ENCODE measurements at regions not wholly inside any gene's neighbourhood (a gene's known extent, or its start where the extent isn't known, plus 50 kb on each side); places are given as distances from the start of the nearest gene placed in this dataset.

GRCh38 chr1:5338466-5338865, 653.8 kb downstream of the NPHP4 start:
- intact Hi-C loops (cut with micrococcal nuclease; ENCODE audit: unreplicated experiment), result no loop called here
- H3K4me1 Mint-ChIP-seq (ENCODE audit: low read depth, unreplicated experiment), result no peaks in the 10 kb centered on the region
- H3K27ac Mint-ChIP-seq (ENCODE audit: unreplicated experiment), result no peak overlapping the region
- ChIA-PET CTCF (no interaction called here), POLR2A (no interaction called here)
- Histone ChIP-seq H3K36me3 (ENCODE audit: control insufficient read depth, insufficient read depth, low read length) (no peaks in the 10 kb centered on the region), H3K27me3 (replicated peaks; ENCODE audit: control insufficient read depth, insufficient read depth, low read length) (no peaks in the 10 kb centered on the region), H3K4me3 (ENCODE audit: low read depth, low read length) (no peak overlapping the region), H3K9me3 (no peaks in the 10 kb centered on the region), H3K4me1 (no peaks in the 10 kb centered on the region)
- H3K4me3 Mint-ChIP-seq (ENCODE audit: unreplicated experiment), result no peak overlapping the region
- TF ChIP-seq, protein P1, sequence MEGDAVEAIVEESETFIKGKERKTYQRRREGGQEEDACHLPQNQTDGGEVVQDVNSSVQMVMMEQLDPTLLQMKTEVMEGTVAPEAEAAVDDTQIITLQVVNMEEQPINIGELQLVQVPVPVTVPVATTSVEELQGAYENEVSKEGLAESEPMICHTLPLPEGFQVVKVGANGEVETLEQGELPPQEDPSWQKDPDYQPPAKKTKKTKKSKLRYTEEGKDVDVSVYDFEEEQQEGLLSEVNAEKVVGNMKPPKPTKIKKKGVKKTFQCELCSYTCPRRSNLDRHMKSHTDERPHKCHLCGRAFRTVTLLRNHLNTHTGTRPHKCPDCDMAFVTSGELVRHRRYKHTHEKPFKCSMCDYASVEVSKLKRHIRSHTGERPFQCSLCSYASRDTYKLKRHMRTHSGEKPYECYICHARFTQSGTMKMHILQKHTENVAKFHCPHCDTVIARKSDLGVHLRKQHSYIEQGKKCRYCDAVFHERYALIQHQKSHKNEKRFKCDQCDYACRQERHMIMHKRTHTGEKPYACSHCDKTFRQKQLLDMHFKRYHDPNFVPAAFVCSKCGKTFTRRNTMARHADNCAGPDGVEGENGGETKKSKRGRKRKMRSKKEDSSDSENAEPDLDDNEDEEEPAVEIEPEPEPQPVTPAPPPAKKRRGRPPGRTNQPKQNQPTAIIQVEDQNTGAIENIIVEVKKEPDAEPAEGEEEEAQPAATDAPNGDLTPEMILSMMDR (IDR thresholded peaks at IDR 0.05; ENCODE audit: insufficient read depth in 1 of 2, low read depth in 1 of 2, low read length in 1 of 2, severe bottlenecking in 1 of 2, unreplicated experiment in 1 of 2), result no peak
- no TSS peak for BruUV-seq (replicated peaks)
- H3K36me3 Mint-ChIP-seq (ENCODE audit: insufficient read depth, unreplicated experiment), result peaks cover 9% of the 10 kb centered on the region
- H3K9me3 Mint-ChIP-seq (ENCODE audit: unreplicated experiment), result peaks cover 7% of the 10 kb centered on the region
- H3K27me3 Mint-ChIP-seq (ENCODE audit: insufficient read depth, unreplicated experiment), result no peaks in the 10 kb centered on the region
- DNase-seq, result no peak

DNA sequence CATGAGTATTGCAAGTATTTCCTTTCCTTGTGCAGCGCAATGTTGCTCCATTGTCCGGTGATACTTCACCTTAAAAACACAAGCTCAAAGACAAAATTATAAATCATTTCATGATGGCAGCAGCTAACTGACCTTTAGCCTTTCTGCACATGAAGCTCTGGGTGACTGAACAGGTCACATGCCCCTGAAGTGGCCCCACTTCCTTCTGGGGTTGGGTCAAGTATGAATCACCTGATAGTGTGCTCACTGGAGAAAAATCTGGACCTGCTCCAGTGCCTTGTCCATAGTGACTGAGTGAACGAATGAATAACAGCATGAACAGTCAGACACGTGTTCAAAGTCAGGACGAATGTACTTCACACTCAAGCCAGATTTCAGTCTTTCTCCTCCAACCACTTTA, 658.9 kb downstream of the NPHP4 start:
- H3K27me3 ChIP-seq (replicated peaks; ENCODE audit: control insufficient read depth, insufficient read depth, low read length), result no peaks in the 10 kb centered on the region
- H3K4me3 Mint-ChIP-seq (ENCODE audit: unreplicated experiment), result no peak overlapping the region
- H3K9me3 Mint-ChIP-seq (ENCODE audit: unreplicated experiment), result peaks cover 9% of the 10 kb centered on the region
- H3K27ac Mint-ChIP-seq (ENCODE audit: unreplicated experiment), result no peak overlapping the region
- intact Hi-C loops (cut with micrococcal nuclease; ENCODE audit: unreplicated experiment), result no loop called here
- DNase-seq, result no peak
- POLR2A ChIA-PET, result no interaction called here
- no peaks in the 10 kb centered on the region for H3K4me1 ChIP-seq
- H3K4me3 ChIP-seq (ENCODE audit: low read depth, low read length), result no peak overlapping the region
- TF ChIP-seq, protein P1 (IDR thresholded peaks at IDR 0.05; ENCODE audit: insufficient read depth in 1 of 2, low read depth in 1 of 2, low read length in 1 of 2, severe bottlenecking in 1 of 2, unreplicated experiment in 1 of 2), result no peak
- H3K36me3 Mint-ChIP-seq (ENCODE audit: insufficient read depth, unreplicated experiment), result peaks cover 5% of the 10 kb centered on the region
- no peaks in the 10 kb centered on the region for H3K4me1 Mint-ChIP-seq (ENCODE audit: low read depth, unreplicated experiment)
- H3K36me3 ChIP-seq (ENCODE audit: control insufficient read depth, insufficient read depth, low read length), result no peaks in the 10 kb centered on the region
- H3K27me3 Mint-ChIP-seq (ENCODE audit: insufficient read depth, unreplicated experiment), result no peaks in the 10 kb centered on the region
- CTCF ChIA-PET, result no interaction called here
- BruUV-seq (replicated peaks), result no TSS peak
- H3K9me3 ChIP-seq, result no peaks in the 10 kb centered on the region

DNA sequence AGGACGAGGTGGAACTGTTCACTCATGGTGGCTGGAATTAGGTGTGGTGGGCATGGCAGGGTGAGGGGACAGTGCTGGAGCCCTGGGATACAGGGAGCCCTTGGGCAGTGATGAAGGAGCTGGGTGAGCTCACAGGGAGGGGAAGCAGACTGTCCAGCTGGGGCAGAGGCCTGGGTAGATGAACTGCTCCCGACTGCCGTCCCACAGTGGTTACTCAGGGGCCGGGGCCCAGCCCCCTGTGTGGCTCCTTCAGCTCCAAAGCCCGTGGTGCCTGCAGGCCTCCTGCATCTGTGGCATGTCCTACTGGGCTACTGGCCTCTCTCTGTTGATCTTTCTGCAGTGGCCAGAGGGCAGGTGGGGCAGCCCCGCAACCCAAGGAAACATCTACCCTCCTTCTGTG, 661.1 kb downstream of the NPHP4 start:
- Mint-ChIP-seq H3K4me3 (ENCODE audit: unreplicated experiment) (no peak overlapping the region), H3K27me3 (ENCODE audit: insufficient read depth, unreplicated experiment) (no peaks in the 10 kb centered on the region), H3K4me1 (ENCODE audit: low read depth, unreplicated experiment) (no peaks in the 10 kb centered on the region), H3K27ac (ENCODE audit: unreplicated experiment) (no peak overlapping the region), H3K9me3 (ENCODE audit: unreplicated experiment) (peaks cover 16% of the 10 kb centered on the region), H3K36me3 (ENCODE audit: insufficient read depth, unreplicated experiment) (peaks cover 5% of the 10 kb centered on the region)
- no peaks in the 10 kb centered on the region for H3K27me3 ChIP-seq (replicated peaks; ENCODE audit: control insufficient read depth, insufficient read depth, low read length)
- no peaks in the 10 kb centered on the region for H3K9me3 ChIP-seq
- ChIA-PET CTCF (no interaction called here), POLR2A (no interaction called here)
- H3K4me1 ChIP-seq, result no peaks in the 10 kb centered on the region
- BruUV-seq (replicated peaks), result no TSS peak
- no peak for DNase-seq
- intact Hi-C loops (cut with micrococcal nuclease; ENCODE audit: unreplicated experiment), result no loop called here
- H3K36me3 ChIP-seq (ENCODE audit: control insufficient read depth, insufficient read depth, low read length), result no peaks in the 10 kb centered on the region
- H3K4me3 ChIP-seq (ENCODE audit: low read depth, low read length), result no peak overlapping the region
- TF ChIP-seq, protein P1 (IDR thresholded peaks at IDR 0.05; ENCODE audit: insufficient read depth in 1 of 2, low read depth in 1 of 2, low read length in 1 of 2, severe bottlenecking in 1 of 2, unreplicated experiment in 1 of 2), result no peak

Data from Caco-2 (cell line).